Tongue (tissue), 1 donor: ENCODE measurements at regions not wholly inside any gene's neighbourhood (a gene's known extent, or its start where the extent isn't known, plus 50 kb on each side); places are given as distances from the start of the nearest gene placed in this dataset.

Experiments used
- DNase-seq: peaks from one replicate; pipeline ENCODE4 v3.0.0-alpha.2; 2015

- no peak for DNase-seq
These were observed 303.0 kb upstream of the IRX5 start for GRCh38 chr16:54627616-54628015.

DNA sequence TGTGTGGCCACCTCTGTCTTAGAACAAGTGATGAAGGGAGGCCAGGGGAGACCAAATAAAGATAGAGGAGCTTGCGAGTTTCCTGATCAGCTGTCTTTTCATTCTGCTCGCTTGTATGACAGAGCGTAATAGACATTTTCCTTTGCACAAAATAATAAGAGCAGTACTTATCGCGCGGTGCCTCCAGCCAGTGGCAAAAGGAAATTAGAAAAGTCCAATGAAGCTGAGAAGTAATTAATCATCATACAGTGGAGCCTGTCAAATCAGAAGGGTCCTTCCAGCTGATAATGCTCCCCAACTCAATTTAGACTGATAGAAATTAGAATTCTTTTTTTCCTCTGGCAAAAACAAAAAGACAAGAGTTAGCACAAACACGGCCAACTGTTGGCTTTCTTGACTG, 307.0 kb upstream of the IRX5 start:
- DNase-seq, result no peak

DNA sequence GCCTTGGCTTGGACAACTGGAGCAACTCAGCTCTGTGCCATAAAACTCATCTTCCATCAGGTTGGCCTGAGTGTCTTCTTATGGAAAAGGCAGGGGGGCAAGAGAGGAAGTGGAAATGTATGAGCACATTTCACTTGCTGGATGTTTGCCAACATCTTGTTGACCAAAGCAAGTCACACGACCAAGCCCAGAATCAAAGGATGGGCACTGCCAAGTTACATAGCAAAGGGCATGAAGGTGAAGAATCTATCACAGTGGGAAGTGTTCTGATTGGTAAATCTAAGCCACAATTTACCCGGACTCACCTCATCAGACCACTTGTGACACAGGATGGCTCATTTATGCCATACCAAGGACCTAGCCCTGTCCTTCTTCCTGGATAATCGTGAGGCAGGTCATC, 310.5 kb upstream of the IRX5 start:
- no peak for DNase-seq

DNA sequence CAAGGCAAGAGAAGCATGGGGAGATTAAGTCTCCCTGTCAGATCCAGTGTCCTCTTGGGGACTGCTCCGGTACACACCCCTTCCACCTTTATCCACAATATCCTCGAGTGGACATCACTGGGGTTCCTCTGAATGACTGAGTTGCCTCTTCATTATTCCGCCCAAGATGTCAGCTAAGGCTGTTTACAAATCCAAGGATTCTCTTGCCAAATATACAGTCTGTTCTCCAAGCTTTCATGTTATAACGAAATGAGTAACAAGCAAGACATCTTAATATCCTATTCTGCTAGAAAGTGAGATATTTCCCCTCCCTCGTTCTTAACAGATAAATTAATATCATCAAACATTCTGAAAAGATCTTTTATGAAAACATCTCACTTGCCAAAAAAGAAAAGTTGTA, 314.1 kb upstream of the IRX5 start:
- DNase-seq, result no peak

DNA sequence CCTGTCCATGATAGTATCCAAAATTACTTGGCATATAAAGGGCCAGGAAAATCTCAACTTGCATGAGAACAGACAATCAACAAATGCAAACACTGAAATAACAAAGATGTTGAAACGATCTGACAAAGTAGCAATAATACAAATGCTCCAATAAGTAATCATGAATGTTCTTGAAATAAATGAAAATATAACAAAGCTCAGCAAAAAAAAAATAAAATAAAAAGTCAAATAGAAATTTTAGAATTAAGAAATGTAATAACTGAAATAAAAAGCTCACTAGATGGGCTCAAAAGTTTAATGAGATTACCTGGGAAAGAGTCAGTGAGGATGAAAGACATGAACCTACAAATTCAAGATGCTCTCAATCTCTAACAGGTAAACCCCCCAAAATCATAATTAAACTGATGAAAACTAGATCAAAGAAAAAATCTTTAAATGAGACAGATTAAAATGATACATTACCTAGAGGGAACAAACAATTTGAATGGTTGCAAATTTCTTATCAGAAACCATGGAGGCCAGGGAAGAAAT, 319.0 kb upstream of the IRX3 start:
- no peak for DNase-seq

DNA sequence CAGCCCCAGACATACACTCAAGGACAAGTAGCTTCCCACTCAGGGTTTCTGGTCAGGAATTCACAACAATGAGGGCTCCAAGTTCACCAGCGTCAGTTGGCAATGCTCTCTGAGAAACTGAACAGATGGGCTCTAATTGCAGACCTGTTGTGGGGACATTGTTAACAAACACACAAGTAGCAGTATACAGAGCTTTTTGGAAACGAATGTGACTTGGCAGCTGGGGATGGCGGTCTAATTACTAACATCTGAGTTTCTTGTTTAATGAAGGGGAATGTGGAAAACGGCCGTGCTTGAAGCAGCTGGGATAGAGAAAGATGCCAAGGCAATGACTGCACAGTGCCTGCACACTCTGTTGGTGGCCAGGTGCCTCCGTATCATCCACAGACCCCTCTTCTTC, 316.1 kb upstream of the IRX3 start:
- DNase-seq, result peak; percentile 86

DNA sequence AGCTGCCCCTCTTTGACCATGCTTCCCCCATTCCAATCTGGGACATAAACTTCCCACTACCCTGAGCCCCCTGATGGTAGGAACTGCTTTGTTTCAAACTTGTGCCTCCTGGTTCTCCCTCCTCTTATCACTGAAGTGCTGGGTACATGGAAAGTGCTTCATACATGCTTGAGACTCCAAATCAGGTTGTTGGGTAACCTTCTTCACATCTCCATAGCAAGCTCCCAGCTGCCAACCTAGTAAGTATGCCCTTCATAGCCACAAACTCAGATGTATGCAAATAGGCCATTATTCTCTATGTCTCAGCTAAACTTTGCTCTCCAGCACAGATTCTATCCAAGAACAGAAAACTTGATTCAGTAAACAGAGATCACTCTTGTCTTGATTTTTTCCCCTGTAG, 310.6 kb upstream of the IRX3 start:
- DNase-seq, result no peak

GRCh38 chr16:54595621-54596020, 309.0 kb upstream of the IRX3 start:
- no peak for DNase-seq

DNA sequence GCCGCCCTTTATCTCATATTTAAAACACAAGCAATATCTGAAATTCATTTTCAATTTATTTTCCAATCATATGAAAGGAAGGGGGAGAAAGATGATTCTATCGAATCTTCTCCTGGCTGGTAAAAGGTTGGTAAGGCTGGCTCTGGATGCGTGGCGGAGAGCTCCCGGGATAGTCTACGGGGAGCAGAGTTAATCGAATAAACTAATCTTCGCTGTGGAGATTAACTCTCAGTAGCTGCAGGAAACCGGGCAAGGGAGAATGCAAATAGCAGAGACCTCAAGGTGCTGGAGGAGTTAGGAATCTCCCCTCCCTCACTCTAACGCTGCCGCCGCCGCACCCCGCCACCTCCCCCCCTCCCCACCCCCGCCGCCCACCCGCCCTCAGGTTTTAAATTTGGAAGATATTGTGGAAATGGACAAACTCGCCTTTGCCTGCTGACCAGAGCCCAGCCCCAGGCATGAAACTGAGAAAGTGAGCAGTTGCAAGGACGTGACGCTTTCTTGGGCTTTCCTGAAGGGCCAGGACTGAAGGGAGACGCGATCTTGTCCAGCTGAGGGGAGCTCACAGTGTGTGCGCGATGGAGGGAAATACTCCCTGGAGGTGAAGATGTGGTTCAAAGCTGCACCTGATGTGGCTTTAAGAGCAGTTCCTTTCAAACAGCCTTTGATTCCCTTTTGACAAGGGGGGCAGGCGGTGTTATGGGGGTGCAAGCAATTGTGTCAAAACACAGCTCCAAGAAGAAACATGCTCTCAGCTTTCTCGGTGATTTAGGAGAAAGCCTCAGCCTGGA, 308.2 kb upstream of the IRX3 start:
- no peak for DNase-seq

DNA sequence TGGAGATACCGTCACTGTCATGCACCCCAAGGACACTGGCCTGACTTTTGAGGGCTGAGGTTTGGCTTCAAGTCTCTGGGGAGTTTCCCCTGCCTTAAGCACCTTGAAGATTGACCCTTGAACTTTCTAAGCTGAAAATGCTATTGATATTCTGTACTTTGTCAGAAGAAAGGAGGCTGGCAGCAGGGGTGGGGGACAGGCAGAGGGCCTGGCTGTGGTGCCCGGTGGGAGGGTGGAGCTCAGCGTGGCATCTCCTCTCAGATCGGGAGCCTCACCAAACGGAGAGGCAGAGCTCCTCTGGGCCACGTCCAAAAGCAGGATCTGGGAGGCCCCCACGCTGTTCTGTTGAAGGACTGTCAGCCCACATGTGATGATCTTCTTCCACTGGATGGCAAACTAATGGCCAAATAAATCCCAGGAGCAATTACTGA, 305.2 kb upstream of the IRX3 start:
- no peak for DNase-seq

DNA sequence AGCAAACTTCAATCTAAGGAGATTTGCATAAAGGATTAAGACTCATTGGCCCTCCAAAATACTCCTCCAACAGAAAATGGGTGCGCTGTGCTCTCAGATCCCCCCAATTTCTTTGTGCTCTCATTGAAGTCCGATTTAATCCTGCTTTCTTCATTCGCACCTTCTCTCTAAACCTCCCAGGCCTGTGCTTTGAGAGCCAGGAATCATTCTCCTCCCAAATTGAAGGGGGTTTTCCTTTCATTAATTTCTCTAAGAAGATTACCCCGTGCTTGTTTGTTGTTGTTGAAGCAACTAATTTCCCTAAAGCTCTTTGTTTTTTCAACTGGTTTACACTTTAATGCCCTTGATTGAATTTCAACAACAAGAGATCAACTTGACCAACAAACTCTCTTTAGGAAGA, 304.2 kb upstream of the IRX3 start:
- no peak for DNase-seq

GRCh38 chr16:54589326-54589725, 302.7 kb upstream of the IRX3 start:
- DNase-seq, result no peak

DNA sequence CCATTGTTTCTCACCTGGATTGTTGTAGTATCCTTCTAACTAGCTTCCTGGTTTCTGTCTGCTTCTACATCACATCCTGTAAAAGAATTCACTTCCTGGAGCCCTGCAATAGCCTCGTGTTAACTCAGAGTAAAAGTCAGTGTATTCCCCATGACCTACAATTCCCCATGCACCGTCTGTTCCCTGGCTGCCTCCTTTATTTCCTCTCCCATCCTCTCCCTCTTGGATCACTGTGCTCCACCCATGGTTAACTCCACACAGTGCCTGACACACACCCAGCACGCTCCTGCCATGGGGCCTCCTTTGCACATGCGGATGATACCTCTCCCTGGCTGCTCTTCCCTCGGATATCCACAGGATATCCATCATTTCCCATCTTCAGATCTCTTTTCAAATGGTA, 301.4 kb upstream of the IRX3 start:
- no peak for DNase-seq

GRCh38 chr16:54587176-54587515, 300.6 kb upstream of the IRX3 start:
- no peak for DNase-seq

DNA sequence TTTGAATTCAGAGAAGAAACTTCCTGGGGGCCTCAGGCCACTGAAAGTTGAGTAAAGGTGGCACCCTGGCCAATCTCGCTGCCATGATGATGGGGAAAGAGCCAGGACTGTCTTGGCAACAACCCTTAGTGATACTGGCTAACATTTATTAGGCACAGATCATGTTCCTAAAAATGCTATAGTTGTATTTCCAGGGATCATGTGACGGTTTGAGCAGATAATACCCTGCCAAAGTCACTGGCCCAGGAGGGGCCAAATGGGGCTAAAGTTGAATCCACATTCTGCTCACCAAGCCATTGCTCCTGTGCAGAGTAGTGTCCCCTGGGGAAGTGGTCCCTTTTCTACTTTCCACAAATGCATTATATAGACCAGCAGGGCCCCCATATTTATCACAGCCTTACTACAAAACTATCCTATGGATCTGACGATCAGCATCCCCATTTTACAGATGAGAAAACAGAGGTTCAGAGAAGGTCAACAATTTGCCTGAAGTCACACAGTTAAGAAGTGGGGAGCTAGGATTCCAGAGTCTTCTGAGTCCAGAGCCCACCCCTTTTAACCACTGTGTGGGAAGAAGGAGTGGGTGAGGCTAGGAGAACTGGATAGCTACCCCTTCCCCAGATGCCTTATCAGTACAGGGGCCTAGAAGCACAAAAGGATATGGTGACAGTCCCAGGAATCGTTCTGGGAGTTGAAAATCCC, 300.0 kb upstream of the IRX3 start:
- DNase-seq, result no peak

- peak; percentile 79 for DNase-seq
These were observed 299.4 kb upstream of the IRX3 start for GRCh38 chr16:54585998-54586340.

DNA sequence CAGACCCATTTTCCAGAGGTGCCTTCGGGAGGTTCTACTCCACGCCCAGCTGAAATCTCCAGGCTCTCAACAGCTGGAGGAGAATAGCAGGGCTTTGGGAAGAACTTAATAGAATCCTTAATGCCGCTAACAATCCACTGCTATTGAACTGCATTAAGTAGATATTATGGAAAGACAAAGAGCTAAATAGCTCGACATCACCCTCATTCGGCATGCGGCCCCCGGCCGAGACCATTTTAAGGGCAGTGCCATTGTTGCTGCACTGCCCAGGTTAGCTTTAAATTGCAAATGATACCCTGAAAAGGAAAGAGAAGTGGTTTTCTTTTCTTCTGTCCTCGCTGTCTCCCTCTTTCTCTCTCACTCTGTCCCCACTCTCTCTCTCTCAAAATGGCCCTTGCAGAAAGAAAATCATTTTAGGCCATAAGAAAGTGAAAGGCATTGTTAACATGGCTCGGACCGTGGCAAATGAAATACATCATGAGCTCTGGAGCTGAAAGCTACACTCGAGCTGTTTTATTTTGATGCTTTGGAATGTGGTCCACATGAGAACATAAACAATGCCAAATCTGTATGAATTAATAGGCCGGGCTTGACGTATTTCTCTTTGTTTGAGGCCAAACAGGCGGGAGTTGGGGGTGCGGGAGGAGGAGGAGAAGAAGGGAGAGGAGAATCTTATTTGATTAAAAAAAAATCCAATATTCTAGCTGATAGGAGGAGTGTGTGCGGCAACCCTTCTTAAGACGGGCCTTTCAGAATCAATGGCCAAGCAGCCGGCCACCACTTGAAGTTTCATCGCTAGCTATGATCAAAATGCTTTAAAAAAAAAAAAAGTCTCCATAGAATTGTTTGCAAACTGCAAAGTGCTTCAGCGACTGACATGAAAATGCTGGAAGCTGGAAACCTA, 298.8 kb upstream of the IRX3 start:
- peak; percentile 44 for DNase-seq

DNA sequence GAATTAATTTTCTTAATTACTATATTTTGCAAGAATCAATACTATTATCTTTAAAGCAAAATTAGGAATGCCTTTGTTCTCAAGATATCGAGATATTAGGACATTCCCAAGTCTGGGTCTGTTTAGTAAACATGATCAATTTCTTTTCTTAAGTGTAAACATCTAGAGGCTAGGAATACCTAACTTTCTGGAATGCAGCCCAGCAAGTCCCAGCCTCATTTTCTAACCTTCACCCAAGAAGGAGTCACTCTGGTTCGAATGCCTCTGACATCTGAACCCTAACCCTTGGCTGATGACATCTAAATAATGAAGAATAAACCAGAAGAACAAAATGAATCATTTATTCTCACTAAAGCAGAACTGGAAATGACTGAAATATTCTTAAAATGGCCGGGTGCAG, 297.5 kb upstream of the IRX3 start:
- DNase-seq, result no peak

DNA sequence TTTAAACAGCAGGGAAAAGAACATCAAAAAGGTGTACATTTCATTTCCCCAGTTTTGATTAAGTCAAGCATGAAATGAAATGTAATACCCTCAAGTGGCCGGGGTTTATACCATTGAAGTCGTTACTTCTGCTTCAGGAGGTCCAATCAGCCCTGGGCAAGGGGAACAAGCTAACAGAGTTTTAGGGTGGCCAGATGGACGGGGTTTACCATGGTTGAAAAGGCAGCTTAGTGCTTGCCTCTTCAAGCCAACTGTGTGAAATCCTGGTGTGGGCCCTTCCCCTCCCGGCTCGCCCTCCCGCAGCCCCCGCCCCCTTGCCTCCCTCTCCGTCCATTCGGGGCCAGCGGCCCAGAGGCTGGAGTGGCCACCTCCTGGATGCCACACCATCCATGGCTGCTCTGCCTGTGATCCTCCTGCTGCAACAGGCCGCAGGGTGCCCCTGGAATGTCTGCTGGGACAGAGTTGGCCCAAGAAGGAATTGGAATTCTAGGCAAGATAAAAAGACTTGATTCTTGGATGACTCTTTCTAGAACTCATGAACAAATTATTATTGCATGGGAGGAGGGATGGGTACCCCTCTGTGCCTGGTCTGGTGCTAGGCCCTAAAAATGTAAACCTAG, 296.2 kb upstream of the IRX3 start:
- peak; percentile 61 for DNase-seq

GRCh38 chr16:54579106-54579728, 292.6 kb upstream of the IRX3 start:
- DNase-seq, result no peak

- no peak for DNase-seq
These were observed 291.1 kb upstream of the IRX3 start for GRCh38 chr16:54577651-54578128.

GRCh38 chr16:54576785-54577184, 290.2 kb upstream of the IRX3 start:
- no peak for DNase-seq
